ENCODE measurements at regions not wholly inside any gene's neighbourhood (a gene's known extent, or its start where the extent isn't known, plus 50 kb on each side); places are given as distances from the start of the nearest gene placed in this dataset.

DNA sequence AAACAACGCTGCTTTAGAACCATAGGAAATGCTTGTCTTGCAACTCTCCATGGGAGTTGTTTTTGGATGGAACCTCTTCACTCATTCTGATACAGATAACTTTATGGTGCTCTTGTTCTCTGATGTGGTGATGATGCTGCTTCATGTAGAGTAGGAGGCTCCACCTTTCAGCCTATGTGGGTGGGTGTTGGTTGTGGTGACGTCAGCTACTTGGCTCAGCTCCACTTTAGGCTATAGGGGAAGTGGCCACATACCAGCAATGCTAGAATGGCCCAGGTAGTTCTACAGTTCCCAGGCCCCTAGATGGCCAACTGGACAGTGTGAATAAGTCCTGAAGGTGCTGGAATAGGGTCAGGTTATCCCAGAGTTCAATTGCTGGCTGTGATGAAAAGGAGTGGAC is 192.1 kb downstream of the TBX22 start:
- RAD21 ChIA-PET (ENCODE audit: unreplicated experiment): no interaction called here
- no peak overlapping the region for H2AFZ ChIP-seq (ENCODE audit: control insufficient read depth, low read depth, low read length)
- SMC1A ChIA-PET (ENCODE audit: uncharacterized antibody, unreplicated experiment): no interaction called here
- no peak overlapping the region for H3K27ac ChIP-seq (ENCODE audit: control insufficient read depth, insufficient read depth)
- no peaks in the 10 kb centered on the region for H3K9me3 ChIP-seq (replicated peaks; ENCODE audit: control insufficient read depth, insufficient read depth, low read length)
- no peaks in the 10 kb centered on the region for H3K4me1 ChIP-seq (ENCODE audit: control insufficient read depth, insufficient read depth, low read length)
- ATAC-seq: no peak
- no peaks in the 10 kb centered on the region for H3K36me3 ChIP-seq (ENCODE audit: control insufficient read depth in 2 of 2, insufficient read depth in 2 of 2, low read length in 1 of 2)
- in situ Hi-C loops (cut with MboI): no loop called here
- TF ChIP-seq, protein P1, sequence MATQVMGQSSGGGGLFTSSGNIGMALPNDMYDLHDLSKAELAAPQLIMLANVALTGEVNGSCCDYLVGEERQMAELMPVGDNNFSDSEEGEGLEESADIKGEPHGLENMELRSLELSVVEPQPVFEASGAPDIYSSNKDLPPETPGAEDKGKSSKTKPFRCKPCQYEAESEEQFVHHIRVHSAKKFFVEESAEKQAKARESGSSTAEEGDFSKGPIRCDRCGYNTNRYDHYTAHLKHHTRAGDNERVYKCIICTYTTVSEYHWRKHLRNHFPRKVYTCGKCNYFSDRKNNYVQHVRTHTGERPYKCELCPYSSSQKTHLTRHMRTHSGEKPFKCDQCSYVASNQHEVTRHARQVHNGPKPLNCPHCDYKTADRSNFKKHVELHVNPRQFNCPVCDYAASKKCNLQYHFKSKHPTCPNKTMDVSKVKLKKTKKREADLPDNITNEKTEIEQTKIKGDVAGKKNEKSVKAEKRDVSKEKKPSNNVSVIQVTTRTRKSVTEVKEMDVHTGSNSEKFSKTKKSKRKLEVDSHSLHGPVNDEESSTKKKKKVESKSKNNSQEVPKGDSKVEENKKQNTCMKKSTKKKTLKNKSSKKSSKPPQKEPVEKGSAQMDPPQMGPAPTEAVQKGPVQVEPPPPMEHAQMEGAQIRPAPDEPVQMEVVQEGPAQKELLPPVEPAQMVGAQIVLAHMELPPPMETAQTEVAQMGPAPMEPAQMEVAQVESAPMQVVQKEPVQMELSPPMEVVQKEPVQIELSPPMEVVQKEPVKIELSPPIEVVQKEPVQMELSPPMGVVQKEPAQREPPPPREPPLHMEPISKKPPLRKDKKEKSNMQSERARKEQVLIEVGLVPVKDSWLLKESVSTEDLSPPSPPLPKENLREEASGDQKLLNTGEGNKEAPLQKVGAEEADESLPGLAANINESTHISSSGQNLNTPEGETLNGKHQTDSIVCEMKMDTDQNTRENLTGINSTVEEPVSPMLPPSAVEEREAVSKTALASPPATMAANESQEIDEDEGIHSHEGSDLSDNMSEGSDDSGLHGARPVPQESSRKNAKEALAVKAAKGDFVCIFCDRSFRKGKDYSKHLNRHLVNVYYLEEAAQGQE (IDR thresholded peaks at IDR 0.05; ENCODE audit: low read depth, low read length): no peak
- TF ChIP-seq ZNF207 (IDR thresholded peaks at IDR 0.05; ENCODE audit: borderline replicate concordance) (no peak), NFYB (IDR thresholded peaks at IDR 0.05; ENCODE audit: insufficient read depth, low read depth, low read length) (no peak), RELA (IDR thresholded peaks at IDR 0.05; ENCODE audit: borderline replicate concordance, partially characterized antibody) (no peak), CBX5 (IDR thresholded peaks at IDR 0.05; ENCODE audit: low read depth) (no peak), ZZZ3 (IDR thresholded peaks at IDR 0.05; ENCODE audit: control insufficient read depth, insufficient read length, low read depth) (no peak), YY1 (IDR thresholded peaks at IDR 0.05; ENCODE audit: low read depth, low read length) (no peak), EGR1 (IDR thresholded peaks at IDR 0.05; ENCODE audit: borderline replicate concordance in 1 of 2, low read depth in 2 of 2, low read length in 2 of 2) (no peak), SUZ12 (IDR thresholded peaks at IDR 0.05; ENCODE audit: unreplicated experiment) (no peak), POU2F2 (IDR thresholded peaks at IDR 0.05; ENCODE audit: borderline replicate concordance, low read depth, low read length) (no peak), IRF5 (IDR thresholded peaks at IDR 0.05; ENCODE audit: borderline replicate concordance) (no peak), USF1 (IDR thresholded peaks at IDR 0.05; ENCODE audit: borderline replicate concordance, extremely low read length, insufficient read depth, low read depth, low read length) (no peak)
- TF ChIP-seq, protein P2, sequence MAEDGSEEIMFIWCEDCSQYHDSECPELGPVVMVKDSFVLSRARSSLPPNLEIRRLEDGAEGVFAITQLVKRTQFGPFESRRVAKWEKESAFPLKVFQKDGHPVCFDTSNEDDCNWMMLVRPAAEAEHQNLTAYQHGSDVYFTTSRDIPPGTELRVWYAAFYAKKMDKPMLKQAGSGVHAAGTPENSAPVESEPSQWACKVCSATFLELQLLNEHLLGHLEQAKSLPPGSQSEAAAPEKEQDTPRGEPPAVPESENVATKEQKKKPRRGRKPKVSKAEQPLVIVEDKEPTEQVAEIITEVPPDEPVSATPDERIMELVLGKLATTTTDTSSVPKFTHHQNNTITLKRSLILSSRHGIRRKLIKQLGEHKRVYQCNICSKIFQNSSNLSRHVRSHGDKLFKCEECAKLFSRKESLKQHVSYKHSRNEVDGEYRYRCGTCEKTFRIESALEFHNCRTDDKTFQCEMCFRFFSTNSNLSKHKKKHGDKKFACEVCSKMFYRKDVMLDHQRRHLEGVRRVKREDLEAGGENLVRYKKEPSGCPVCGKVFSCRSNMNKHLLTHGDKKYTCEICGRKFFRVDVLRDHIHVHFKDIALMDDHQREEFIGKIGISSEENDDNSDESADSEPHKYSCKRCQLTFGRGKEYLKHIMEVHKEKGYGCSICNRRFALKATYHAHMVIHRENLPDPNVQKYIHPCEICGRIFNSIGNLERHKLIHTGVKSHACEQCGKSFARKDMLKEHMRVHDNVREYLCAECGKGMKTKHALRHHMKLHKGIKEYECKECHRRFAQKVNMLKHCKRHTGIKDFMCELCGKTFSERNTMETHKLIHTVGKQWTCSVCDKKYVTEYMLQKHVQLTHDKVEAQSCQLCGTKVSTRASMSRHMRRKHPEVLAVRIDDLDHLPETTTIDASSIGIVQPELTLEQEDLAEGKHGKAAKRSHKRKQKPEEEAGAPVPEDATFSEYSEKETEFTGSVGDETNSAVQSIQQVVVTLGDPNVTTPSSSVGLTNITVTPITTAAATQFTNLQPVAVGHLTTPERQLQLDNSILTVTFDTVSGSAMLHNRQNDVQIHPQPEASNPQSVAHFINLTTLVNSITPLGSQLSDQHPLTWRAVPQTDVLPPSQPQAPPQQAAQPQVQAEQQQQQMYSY (CRISPR knock-in tag; IDR thresholded peaks at IDR 0.05): no peak
- POLR2A ChIA-PET: no interaction called here
- no peak overlapping the region for H3K4me2 ChIP-seq (ENCODE audit: control insufficient read depth, insufficient read depth)
- CTCF ChIA-PET: no interaction called here
- no peaks in the 10 kb centered on the region for H4K20me1 ChIP-seq (ENCODE audit: control insufficient read depth, insufficient read depth)
- DNase-seq (ENCODE audit: low read depth, low spot score): no peak
- H3K9ac ChIP-seq (ENCODE audit: control insufficient read depth, insufficient read depth, low read length): no peak overlapping the region
- intact Hi-C loops (cut with micrococcal nuclease; ENCODE audit: unreplicated experiment): no loop called here
- FAIRE-seq: no peak
- no peak overlapping the region for H3K4me3 ChIP-seq
- BruUV-seq (replicated peaks): no TSS peak
- H3K79me2 ChIP-seq (ENCODE audit: control insufficient read depth, insufficient read depth, low read length): no peaks in the 10 kb centered on the region
- no peaks in the 10 kb centered on the region for H3K27me3 ChIP-seq (replicated peaks in 1 of 2; ENCODE audit: control insufficient read depth in 2 of 2, insufficient read depth in 2 of 2, low read length in 1 of 2)
- WGBS (ENCODE audit: insufficient coverage, insufficient replicate concordance, low lambda C conversion rate, missing lambda C conversion rate): 0% methylated on average over 2 of the region's 2 CpGs

All from GM12878 (cell line).